Endothelial cell of umbilical vein (primary cell): ENCODE measurements at regions not wholly inside any gene's neighbourhood (a gene's known extent, or its start where the extent isn't known, plus 50 kb on each side); places are given as distances from the start of the nearest gene placed in this dataset.

Experiments
- BruUV-seq: library from RNA; stranded (reverse); fragments of 400-500 nt; replicated peaks from 2 replicates; lab custom pipeline; 2021; lab: Mats Ljungman, UMichigan
- CTCF ChIA-PET: fragments of 300-600, 350-600 bp; sonication (Branson Sonifier 250); formaldehyde crosslinking; loops from one replicate; lab custom pipeline; 2021; ENCODE audit warnings: antibody characterized with exemption, inconsistent platforms; lab: Charles Lee
- POLR2A ChIA-PET: fragments of 300-600, 350-600 bp; sonication (Branson Sonifier 250); formaldehyde crosslinking; loops from one replicate; lab custom pipeline; 2021; ENCODE audit warnings: antibody characterized with exemption, inconsistent platforms; lab: Charles Lee
- DNase-seq: peaks from one replicate; pipeline ENCODE4 v3.0.0-alpha.2; 2011; ENCODE audit warnings: low read depth, low spot score
- FAIRE-seq: peaks from 2 replicates; lab custom pipeline; 2011; peaks lifted over from hg19 to GRCh38; lab: Jason Lieb, UNC
- H2AFZ ChIP-seq: 2 replicates; pipeline ENCODE4 v1.6.0; 2012; ENCODE audit warnings: low read depth, low read length, control low read depth, inconsistent platforms
- H3K27ac ChIP-seq: 2 replicates; pipeline ENCODE4 v1.5.1; 2011; ENCODE audit warnings: low read depth, mild to moderate bottlenecking, control low read depth, low read length, moderate library complexity; ENCODE audit not compliant: insufficient read depth
- H3K27me3 ChIP-seq, 2 experiments: 2 replicates each; pipeline versions ENCODE4 v1.6.0 to v1.6.1; 2011; ENCODE audit warnings: low read length in 2 of 2, mixed read lengths in 1 of 2; ENCODE audit not compliant: control insufficient read depth in 2 of 2, insufficient read depth in 2 of 2
- H3K36me3 ChIP-seq, 2 experiments: 2 replicates in 1 of 2; 3 replicates in 1 of 2; pipeline ENCODE4 v1.5.1; 2011; ENCODE audit warnings: low read length in 2 of 2, mild to moderate bottlenecking in 1 of 2, moderate library complexity in 1 of 2; ENCODE audit not compliant: control insufficient read depth in 2 of 2, insufficient read depth in 2 of 2; ENCODE audit errors: extremely low read depth in 1 of 2
- H3K4me1 ChIP-seq: 3 replicates; pipeline ENCODE4 v1.5.1; 2011; ENCODE audit warnings: mild to moderate bottlenecking, low read length; ENCODE audit not compliant: control insufficient read depth, insufficient read depth; ENCODE audit errors: extremely low read depth
- H3K4me2 ChIP-seq: 2 replicates; pipeline ENCODE4 v1.6.1; 2011; ENCODE audit warnings: low read length, control low read depth, mixed read lengths; ENCODE audit not compliant: insufficient read depth
- H3K4me3 ChIP-seq, 3 experiments: fragments of 200-600 bp in 1 of 3; sonication (generic), shearing (Covaris generic) in 1 of 3; replicated peaks in 1 of 3; 2 replicates each; pipeline ENCODE4 v1.5.1; 2011 to 2016; ENCODE audit warnings: control low read depth in 3 of 3, low read length in 3 of 3, mild to moderate bottlenecking in 2 of 3, inconsistent platforms in 1 of 3, low read depth in 1 of 3, moderate library complexity in 1 of 3; ENCODE audit not compliant: insufficient read depth in 1 of 3
- H3K79me2 ChIP-seq: 2 replicates; pipeline ENCODE4 v1.6.0; 2012; ENCODE audit warnings: low read length, inconsistent platforms; ENCODE audit not compliant: control insufficient read depth, insufficient read depth
- H3K9ac ChIP-seq: replicated peaks from 2 replicates; pipeline ENCODE3; 2011; ENCODE audit warnings: low read length, control low read depth; ENCODE audit not compliant: insufficient read depth; ENCODE audit errors: extremely low read depth
- H3K9me1 ChIP-seq: replicated peaks from 3 replicates; pipeline ENCODE4 v1.6.0; 2011; ENCODE audit warnings: mild to moderate bottlenecking, low read length; ENCODE audit not compliant: control insufficient read depth, insufficient read depth; ENCODE audit errors: extremely low read depth
- H3K9me3 ChIP-seq: replicated peaks from 2 replicates; pipeline ENCODE4 v1.5.1; 2012; ENCODE audit warnings: low read length, inconsistent platforms; ENCODE audit not compliant: control insufficient read depth, insufficient read depth
- H4K20me1 ChIP-seq: replicated peaks from 2 replicates; pipeline ENCODE3; 2011; ENCODE audit warnings: mild to moderate bottlenecking, low read length; ENCODE audit not compliant: control insufficient read depth, insufficient read depth; ENCODE audit errors: extremely low read depth
- EZH2 ChIP-seq: IDR thresholded peaks from 2 replicates; pipeline ENCODE4 v1.6.1; 2012; ENCODE audit warnings: borderline replicate concordance, low read depth, mild to moderate bottlenecking, moderate library complexity, low read length, inconsistent platforms; ENCODE audit not compliant: severe bottlenecking
- FOS ChIP-seq: IDR thresholded peaks from 2 replicates; pipeline ENCODE4 v1.6.1; 2011; ENCODE audit warnings: mild to moderate bottlenecking, low read length, moderate library complexity, borderline replicate concordance; ENCODE audit not compliant: insufficient read depth
- GATA2 ChIP-seq: IDR thresholded peaks from 2 replicates; pipeline ENCODE4 v1.7.0; 2011; ENCODE audit warnings: low read depth, mild to moderate bottlenecking, moderate library complexity, mixed read lengths, low read length; ENCODE audit not compliant: insufficient read length, insufficient read depth
- JUN ChIP-seq: IDR thresholded peaks from 2 replicates; pipeline ENCODE4 v1.6.1; 2011; ENCODE audit warnings: borderline replicate concordance, low read depth; ENCODE audit not compliant: insufficient read length, insufficient read depth
- MYC ChIP-seq: IDR thresholded peaks from one replicate; pipeline ENCODE4 v1.6.1; 2011; ENCODE audit warnings: mild to moderate bottlenecking, low read depth, low read length
- POLR2A ChIP-seq: IDR thresholded peaks from 2 replicates; pipeline ENCODE4 v1.6.1; 2012; ENCODE audit warnings: low read depth, mild to moderate bottlenecking, control low read depth, low read length
- POLR2AphosphoS5 ChIP-seq: IDR thresholded peaks from 2 replicates; pipeline ENCODE4 v1.6.1; 2012; ENCODE audit warnings: low read depth, mild to moderate bottlenecking, control low read depth, low read length, moderate library complexity; ENCODE audit not compliant: insufficient read depth
- dilution Hi-C: fragments of 300-500 bp; cut with MboI; formaldehyde crosslinking; loops from one replicate; pipeline ENCODE4 v1.15.0; 2019; ENCODE audit warnings: low sequenced_read_pairs; ENCODE audit not compliant: extremely low pct_ligation_motif_present
- intact Hi-C: fragments of 100-400 bp; cut with micrococcal nuclease; formaldehyde crosslinking; loops from one replicate; pipeline ENCODE4 v1.10.0; 2022
- TF ChIP-seq, protein P1 (sequence below), 2 donors: IDR thresholded peaks; 1 replicate in 1 of 2; 2 replicates in 1 of 2; pipeline ENCODE4 v1.5.1; 2011; ENCODE audit warnings: low read length in 2 of 2, mild to moderate bottlenecking in 2 of 2, moderate library complexity in 2 of 2, control low read depth in 1 of 2, inconsistent platforms in 1 of 2, low read depth in 1 of 2; ENCODE audit not compliant: insufficient read depth in 1 of 2; ENCODE audit errors: extremely low read depth in 1 of 2
- TF ChIP-seq, protein P2 (sequence below): IDR thresholded peaks from 2 replicates; pipeline ENCODE4 v1.6.1; 2011; ENCODE audit not compliant: insufficient read depth, insufficient read length

DNA sequence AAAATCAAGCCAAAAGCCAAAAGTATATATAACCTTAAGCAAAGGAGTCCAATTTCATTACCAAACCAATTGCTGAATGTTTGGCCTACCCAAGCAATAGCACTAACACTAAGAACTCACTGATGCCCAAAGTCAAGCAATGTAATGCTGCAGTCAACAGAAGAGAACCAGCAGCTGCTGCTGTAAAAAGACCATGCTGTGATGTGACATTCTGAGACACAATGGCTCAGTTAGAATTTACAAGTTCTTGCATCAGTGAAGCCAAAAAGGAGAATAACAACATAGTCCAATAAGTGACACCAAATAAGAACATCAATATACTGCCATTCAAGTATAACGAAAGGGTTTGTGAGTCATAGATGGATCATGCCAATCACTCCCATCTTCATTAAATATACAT, 514.0 kb upstream of the DIAPH2 start:
- H3K36me3 ChIP-seq = no peaks in the 10 kb centered on the region
- H3K27me3 ChIP-seq = no peaks in the 10 kb centered on the region
- no peak overlapping the region for H2AFZ ChIP-seq
- CTCF ChIA-PET = interaction anchor here (1.0 kb wide), 1 partner anchor 13 kb away, joined by 3 read pairs; no protein-coding TSS in a partner anchor
- no peak overlapping the region for H3K4me3 ChIP-seq
- TF ChIP-seq FOS (no peak), GATA2 (no peak), MYC (no peak), JUN (no peak), EZH2 (no peak), POLR2A (no peak), POLR2AphosphoS5 (no peak)
- TF ChIP-seq, protein P1, sequence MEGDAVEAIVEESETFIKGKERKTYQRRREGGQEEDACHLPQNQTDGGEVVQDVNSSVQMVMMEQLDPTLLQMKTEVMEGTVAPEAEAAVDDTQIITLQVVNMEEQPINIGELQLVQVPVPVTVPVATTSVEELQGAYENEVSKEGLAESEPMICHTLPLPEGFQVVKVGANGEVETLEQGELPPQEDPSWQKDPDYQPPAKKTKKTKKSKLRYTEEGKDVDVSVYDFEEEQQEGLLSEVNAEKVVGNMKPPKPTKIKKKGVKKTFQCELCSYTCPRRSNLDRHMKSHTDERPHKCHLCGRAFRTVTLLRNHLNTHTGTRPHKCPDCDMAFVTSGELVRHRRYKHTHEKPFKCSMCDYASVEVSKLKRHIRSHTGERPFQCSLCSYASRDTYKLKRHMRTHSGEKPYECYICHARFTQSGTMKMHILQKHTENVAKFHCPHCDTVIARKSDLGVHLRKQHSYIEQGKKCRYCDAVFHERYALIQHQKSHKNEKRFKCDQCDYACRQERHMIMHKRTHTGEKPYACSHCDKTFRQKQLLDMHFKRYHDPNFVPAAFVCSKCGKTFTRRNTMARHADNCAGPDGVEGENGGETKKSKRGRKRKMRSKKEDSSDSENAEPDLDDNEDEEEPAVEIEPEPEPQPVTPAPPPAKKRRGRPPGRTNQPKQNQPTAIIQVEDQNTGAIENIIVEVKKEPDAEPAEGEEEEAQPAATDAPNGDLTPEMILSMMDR (IDR thresholded peaks at IDR 0.05; ENCODE audit: extremely low read depth in 1 of 2, insufficient read depth in 1 of 2, low read depth in 1 of 2, low read length in 2 of 2) = no peak
- TF ChIP-seq, protein P2, sequence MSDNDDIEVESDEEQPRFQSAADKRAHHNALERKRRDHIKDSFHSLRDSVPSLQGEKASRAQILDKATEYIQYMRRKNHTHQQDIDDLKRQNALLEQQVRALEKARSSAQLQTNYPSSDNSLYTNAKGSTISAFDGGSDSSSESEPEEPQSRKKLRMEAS = no peak
- DNase-seq (no peak), FAIRE-seq (no peak)
- no peaks in the 10 kb centered on the region for H3K4me1 ChIP-seq
- POLR2A ChIA-PET = no interaction called here
- no peak overlapping the region for H3K9ac ChIP-seq
- no peaks in the 10 kb centered on the region for H3K9me3 ChIP-seq
- H3K79me2 ChIP-seq = no peaks in the 10 kb centered on the region
- H4K20me1 ChIP-seq = no peaks in the 10 kb centered on the region
- H3K27ac ChIP-seq = no peak overlapping the region
- intact Hi-C loops (no loop called here), dilution Hi-C loops (no loop called here)
- no peak overlapping the region for H3K4me2 ChIP-seq
- BruUV-seq = no TSS peak
- no peaks in the 10 kb centered on the region for H3K9me1 ChIP-seq
